Fibroblast of skin of left biceps (primary cell): ENCODE measurements at regions not wholly inside any gene's neighbourhood (a gene's known extent, or its start where the extent isn't known, plus 50 kb on each side); places are given as distances from the start of the nearest gene placed in this dataset.
"Not testable (repeated sequence)": the region's sequence is repeated elsewhere in the genome, so short reads cannot be mapped to it uniquely, and the experiment has no call there.

Experiments used
- DNase-seq, 2 experiments: peaks; one replicate each; pipeline ENCODE4 v3.0.0-alpha.2; 2013; ENCODE audit warnings: low read depth in 2 of 2

DNA sequence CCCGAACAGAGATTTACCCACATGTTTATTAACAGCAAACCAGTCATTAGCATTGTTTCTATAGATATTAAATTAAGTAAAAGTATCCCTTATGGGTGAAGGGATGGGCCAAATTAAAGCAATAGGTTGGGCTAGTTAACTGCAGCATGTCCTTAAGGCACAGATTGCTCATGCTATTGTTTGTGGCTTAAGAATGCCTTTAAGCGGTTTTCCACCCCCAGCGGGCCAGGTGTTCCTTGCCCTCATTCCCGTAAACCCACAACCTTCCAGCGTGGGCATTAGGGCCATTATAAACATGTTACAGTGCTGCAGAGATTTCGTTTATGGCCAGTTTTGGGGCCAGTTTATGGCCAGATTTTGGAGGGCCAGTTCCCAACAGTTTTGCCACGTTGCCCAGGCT is 245.3 kb upstream of the PROK2 start:
- DNase-seq = not testable (repeated sequence)

- not testable (repeated sequence) for DNase-seq
Measured at GRCh38 chr3:72028726-72029125, 243.8 kb upstream of the PROK2 start.

DNA sequence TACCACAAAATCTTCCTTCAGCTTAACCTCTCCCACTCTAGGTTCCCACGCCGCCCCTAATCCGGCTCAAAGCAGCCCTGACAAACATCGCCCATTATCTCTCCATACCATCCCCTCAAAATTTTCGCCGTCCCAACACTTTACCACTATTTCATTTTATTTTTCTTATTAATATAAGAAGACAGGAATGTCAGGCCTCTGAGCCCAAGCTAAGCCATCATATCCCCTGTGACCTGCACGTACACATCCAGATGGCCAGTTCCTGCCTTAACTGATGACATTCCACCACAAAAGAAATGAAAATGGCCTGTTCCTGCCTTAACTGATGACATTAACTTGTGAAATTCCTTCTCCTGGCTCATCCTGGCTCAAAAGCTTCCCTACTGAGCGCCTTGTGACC is 243.4 kb upstream of the PROK2 start:
- DNase-seq = not testable (repeated sequence)

DNA sequence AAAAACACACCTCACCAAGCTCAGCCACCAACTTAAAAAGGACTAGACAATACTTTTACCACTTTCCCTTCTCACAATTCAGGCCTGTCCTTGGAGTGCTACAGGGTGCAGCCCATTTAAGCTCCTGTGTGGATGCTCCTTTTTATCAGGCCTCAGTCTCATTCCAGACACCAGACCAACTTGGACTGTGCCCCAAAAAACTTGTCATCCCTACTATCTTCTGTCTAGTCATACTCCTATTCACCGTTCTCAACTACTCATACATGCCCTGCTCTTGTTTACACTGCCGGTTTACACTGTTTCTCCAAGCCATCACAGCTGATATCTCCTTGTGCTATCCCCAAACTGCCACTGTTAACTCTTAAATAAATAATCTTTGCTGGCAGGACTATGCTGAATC is 242.8 kb upstream of the PROK2 start:
- DNase-seq = not testable (repeated sequence)

DNA sequence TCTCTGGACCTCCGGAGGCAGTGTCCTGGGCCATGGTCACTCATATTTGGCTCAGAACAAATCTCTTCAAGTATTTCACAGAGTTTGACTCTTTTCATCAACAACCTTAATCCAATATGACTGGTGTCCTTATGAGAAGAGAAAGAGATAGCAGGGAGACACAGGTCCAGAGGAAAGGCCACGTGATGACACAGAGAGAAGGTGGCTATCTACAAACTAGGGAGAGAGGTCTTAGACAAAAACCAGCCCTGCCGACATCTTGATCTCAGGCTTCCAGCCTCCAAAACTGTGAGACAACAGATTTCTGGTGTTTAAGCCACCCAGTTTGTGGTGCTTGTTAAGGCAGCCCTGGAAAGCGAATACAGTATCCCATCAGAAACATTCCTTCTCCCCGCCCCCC is 237.1 kb upstream of the PROK2 start:
- no peak for DNase-seq

GRCh38 chr3:72021531-72021930 is 236.6 kb upstream of the PROK2 start:
- no peak for DNase-seq

DNA sequence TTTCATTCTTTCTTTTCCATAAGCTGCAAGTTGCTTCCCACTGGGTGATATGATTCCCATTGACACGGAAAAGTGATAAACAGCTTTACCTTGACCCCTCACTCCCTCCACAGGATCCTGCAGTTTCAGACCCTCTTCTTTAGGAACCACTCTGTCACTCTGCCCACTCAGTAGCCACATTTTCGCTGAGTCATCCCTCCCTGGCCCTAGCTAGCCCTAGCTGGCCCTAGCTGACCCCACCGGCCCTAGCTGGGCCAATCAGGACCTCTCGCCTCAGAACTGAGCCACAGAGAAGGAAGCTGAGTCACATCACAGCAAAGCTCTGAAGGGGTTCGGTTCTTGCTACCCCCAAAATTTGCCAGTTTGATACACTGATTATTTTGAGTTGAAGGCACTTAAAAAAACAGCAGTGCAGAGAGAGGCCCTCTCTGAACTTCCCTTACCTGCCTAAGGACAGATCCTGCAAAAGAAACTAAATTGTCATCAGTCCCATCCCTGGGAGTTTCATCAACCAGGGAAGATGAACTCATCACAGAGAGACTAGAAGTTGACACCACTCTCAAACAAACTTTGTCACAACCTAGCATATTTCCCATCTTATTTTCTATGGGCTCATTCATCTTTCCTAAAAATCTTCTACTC is 233.5 kb upstream of the PROK2 start:
- no peak for DNase-seq

- DNase-seq = no peak
Measured at GRCh38 chr3:72017935-72018334, 233.0 kb upstream of the PROK2 start.

- no peak for DNase-seq
Measured at GRCh38 chr3:72017311-72017710, 232.4 kb upstream of the PROK2 start.

DNA sequence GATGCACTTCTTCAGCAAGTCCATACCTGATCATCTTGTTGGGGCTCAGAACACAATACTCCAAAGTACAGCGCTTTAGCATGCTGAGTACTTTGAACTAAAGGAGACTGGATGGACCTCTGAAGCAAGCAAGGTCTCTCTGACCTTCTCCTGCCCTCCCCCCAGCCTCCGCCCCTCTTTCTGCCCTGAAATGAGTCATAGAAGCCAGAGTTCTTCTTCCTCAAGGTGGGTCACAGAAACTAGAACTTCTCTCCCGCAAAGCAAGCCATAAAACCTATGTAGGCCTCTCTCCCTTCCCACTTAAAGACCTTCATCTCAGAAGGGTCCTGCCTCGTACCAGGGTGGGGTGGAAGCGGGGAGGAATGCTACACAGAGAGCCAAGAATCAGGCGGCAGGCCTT is 230.5 kb upstream of the PROK2 start:
- DNase-seq = no peak

- DNase-seq = no peak
Measured at GRCh38 chr3:72013084-72013483, 228.1 kb upstream of the PROK2 start.

DNA sequence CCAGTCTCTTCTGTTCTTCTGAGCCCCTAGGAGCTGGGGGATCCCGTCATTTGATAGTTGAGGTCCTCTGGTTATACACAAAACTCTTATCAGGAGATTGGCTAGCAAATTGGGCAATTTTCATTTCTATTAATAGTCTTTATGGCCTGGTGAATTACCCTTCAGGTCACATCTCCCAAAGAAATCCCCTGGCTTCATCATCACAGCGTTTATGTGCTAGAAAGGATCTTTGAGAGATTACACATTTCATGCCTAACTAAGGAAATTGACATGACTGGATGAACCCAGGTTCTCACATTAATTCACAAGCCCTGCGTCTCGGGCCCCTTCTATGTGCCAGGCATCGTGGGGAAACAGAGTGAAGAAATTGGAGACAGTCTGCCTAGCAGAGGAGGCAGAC is 227.4 kb upstream of the PROK2 start:
- no peak for DNase-seq

DNA sequence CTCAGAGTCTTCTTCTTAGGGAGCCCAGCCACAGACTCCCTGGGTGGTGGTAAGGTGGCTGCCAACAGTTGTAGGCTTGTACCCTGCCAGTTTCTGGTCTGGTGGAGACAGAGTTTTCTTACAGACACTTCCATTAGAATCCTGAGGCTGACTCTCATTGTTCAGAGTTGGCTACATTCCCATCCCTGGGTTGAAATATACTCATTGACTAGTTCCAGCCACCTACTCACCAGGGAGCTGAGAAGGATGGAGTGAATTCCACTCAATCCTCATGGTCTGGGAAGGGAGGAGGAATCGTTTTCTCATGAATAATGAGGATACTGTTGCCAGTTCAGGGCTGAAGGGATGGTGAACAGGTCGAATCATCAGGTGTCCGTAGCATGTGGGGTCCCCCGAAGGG is 226.5 kb upstream of the PROK2 start:
- DNase-seq = peak; percentile 82 to 87

GRCh38 chr3:72009851-72010443 is 225.0 kb upstream of the PROK2 start:
- DNase-seq = no peak

DNA sequence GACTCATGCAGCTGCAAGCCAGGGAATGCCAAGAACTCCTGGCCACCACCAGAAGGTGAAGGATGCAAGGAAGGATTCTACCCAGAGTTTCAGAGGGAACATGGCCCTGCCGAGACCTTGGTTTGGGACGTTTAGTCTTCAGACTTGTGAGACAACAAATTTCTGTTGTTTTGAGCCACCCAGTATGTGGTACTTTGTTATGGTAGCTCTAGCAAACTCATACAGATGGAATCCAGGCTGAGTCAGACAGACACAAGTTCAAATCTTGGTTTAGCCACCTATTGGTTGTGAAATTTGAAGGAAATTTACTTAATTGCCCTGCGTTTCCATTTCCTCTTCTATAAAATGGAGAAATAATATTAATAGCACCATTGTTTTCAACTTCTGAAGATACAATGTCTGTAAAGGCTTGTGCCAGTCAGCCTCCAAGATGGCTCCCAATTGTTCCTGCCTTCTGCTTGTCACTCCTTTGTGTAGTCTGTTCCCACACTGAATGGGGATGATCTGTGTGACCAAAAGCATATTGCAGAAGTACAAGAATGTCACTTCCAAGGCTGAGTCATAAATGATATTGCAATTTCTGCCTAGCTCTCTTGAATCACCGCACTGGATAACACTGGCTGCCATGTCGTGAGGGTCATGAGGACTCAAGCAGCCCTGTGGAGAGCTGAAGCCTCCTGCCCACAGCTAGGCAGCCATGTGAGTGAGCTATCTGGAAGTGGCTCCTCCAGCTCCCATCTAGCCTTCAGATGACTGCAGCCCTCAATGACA is 223.5 kb upstream of the PROK2 start:
- DNase-seq = no peak

DNA sequence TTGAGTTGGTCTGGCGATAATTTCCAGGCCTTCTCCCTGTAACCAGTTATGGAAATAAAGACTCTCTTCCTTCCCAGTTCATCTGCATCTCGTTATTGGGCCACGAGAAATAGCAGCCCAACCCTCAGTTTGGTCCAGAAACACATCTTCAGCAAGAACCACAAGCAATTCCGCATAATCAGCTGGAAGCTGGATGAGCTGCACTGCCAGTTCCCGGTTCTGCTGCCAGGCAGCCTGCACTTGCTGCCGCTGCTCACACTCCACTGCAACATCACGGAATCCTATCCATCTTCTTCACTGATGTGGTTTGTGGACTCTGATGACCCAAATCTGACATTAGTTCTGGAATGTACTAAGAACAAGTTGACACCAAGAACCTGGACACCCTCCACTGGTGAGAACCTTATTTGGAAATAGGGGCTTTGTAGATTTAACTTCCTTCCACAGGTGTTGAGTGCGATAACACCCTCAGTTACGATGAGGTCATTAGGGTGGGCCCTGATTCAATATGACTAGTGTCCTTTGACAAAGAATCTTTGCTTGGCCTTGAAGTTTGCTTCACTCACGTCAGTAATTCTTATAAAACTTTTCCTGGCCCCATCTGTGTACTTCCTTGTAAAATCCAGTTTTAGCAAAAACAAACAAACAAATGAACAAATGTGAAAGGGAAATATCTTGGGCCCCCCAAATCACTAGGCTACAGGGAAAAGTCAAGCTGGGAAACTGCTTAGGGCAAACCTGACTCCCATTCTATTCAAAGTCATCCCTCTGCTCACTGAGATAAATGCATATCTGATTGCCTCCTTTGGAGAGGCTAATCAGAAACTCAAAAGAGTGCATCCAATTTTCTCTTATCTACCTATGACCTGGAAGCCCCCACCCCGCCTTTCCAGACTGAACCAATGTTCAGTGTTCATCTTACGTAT is 221.9 kb upstream of the PROK2 start:
- DNase-seq = no peak

DNA sequence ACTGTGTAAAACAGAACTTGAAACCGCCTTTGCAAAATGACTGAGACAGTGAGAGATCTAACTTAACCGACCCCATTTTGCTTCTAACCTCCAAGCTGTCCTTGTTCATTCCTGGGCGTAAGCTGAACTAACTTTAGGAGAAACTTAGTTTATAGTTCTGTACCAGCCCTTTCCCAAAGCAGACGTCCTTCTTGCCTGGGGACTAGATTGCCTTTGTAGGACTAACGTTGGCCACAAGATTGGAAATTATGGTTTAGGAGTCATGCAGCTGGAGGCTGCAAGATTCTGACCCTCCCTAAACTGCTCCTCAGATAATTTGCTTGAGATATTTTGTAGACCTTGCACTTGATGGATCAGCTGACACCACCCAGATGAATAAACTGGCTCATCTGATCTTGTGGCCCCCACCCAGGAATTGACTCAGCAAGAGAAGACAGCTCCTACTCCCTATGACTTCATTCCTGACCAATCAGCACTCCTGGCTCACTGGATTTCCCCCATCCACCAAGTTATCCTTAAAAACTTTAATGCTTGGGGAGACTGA is 219.9 kb upstream of the PROK2 start:
- DNase-seq = no peak

DNA sequence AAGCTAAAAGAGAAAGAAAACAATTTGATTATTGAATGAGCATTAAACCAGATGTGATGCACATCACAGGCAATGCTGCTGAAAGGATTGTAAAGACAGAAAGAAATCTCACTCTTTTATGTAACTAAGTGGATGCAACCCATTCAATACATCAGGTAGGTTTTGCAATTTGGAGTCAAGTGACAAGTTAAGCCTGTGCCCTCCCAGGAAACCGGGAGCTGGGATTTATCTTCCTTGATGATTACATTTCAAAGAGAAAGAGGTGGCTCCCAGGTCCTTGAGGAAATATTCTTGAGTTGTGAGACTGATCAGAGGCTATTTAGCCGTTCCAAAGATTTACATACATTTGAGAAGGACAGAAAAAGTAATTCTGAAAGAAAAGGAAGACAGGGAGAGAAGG is 219.0 kb upstream of the PROK2 start:
- no peak for DNase-seq

DNA sequence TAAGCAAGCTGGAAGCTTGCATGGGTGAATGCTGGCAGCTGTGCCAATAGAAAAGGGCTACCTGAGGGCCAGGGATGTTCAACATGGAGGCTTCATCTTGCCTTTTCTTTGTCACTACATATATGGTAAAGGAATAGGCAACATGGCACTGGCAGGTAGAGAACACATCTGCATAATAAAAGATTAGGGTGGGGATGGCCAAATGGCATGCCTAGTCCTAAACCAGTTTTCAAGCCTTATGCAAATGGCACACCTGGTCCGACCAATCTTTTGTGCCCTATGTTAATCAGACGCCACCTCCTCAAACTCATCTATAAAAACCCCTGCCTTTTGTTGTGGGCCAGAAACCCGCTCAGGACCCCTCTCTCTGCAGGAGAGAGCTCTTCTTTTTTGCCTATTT is 216.8 kb upstream of the PROK2 start:
- no peak for DNase-seq

- DNase-seq = peak; percentile 97
Measured at GRCh38 chr3:71998995-71999673, 214.2 kb upstream of the PROK2 start.

- DNase-seq = no peak
Measured at GRCh38 chr3:71997066-71997653, 212.2 kb upstream of the PROK2 start.
